SK-N-SH treated with all-trans-retinoic acid at 6 μM for 48 hours (cell line): ENCODE measurements at regions not wholly inside any gene's neighbourhood (a gene's known extent, or its start where the extent isn't known, plus 50 kb on each side); places are given as distances from the start of the nearest gene placed in this dataset.

ENCODE experiments used
- ATAC-seq: fragments of 200-7000 bp; cut with Tn5 transposase; 3 replicates; pipeline ENCODE4 v1.9.1; 2020; ENCODE audit warnings: mild to moderate bottlenecking, moderate library complexity
- ARNTL ChIP-seq: fragments of 450-650 bp; formaldehyde crosslinking; IDR thresholded peaks from 2 replicates; pipeline ENCODE4 v1.5.0; 2020; ENCODE audit warnings: low read depth, mild to moderate bottlenecking, moderate library complexity, borderline replicate concordance
- BACH2 ChIP-seq: fragments of 250-450 bp; sonication (Bioruptor Pico); IDR thresholded peaks from 2 replicates; pipeline ENCODE4 v1.9.0; 2021; ENCODE audit warnings: mild to moderate bottlenecking, borderline replicate concordance
- CSDC2 ChIP-seq: fragments of 250-450 bp; sonication (Bioruptor Pico); IDR thresholded peaks from 2 replicates; pipeline ENCODE4 v1.5.0; 2020; ENCODE audit warnings: mild to moderate bottlenecking, moderate library complexity
- ESRRG ChIP-seq: fragments of 250-450 bp; sonication (Bioruptor Pico); IDR thresholded peaks from 2 replicates; pipeline ENCODE4 v1.6.1; 2021; ENCODE audit warnings: mild to moderate bottlenecking
- GLIS3 ChIP-seq: fragments of 250-450 bp; sonication (Bioruptor Pico); IDR thresholded peaks from 2 replicates; pipeline ENCODE4 v1.5.0; 2020; ENCODE audit warnings: mild to moderate bottlenecking, moderate library complexity
- ISL1 ChIP-seq: fragments of 250-450 bp; sonication (Bioruptor Pico); IDR thresholded peaks from 2 replicates; pipeline ENCODE4 v2.1.2; 2022; ENCODE audit warnings: mild to moderate bottlenecking, moderate library complexity
- PPARA ChIP-seq: fragments of 250-450 bp; sonication (Bioruptor Pico); IDR thresholded peaks from 2 replicates; pipeline ENCODE4 v1.5.0; 2020; ENCODE audit warnings: mild to moderate bottlenecking, borderline replicate concordance
- RARB ChIP-seq: fragments of 250-450 bp; sonication (Bioruptor Pico); IDR thresholded peaks from 2 replicates; pipeline ENCODE4 v1.8.0; 2021; ENCODE audit warnings: mild to moderate bottlenecking, moderate library complexity
- SNAI2 ChIP-seq: fragments of 250-450 bp; sonication (Bioruptor Pico); IDR thresholded peaks from 2 replicates; pipeline ENCODE4 v1.5.0; 2020; ENCODE audit warnings: mild to moderate bottlenecking, moderate library complexity
- TCF4 ChIP-seq: fragments of 250-450 bp; sonication (Bioruptor Pico); IDR thresholded peaks from 2 replicates; pipeline ENCODE4 v1.8.0; 2021; ENCODE audit warnings: mild to moderate bottlenecking, moderate library complexity, borderline replicate concordance
- TOX ChIP-seq: fragments of 250-450 bp; sonication (Bioruptor Pico); IDR thresholded peaks from 2 replicates; pipeline ENCODE4 v1.8.0; 2021; ENCODE audit warnings: mild to moderate bottlenecking, moderate library complexity, borderline replicate concordance
- ZC3H10 ChIP-seq: fragments of 250-450 bp; sonication (Bioruptor Pico); IDR thresholded peaks from 2 replicates; pipeline ENCODE4 v1.5.1; 2021; ENCODE audit warnings: mild to moderate bottlenecking, moderate library complexity
- ZFP3 ChIP-seq: fragments of 250-450 bp; sonication (Bioruptor Pico); IDR thresholded peaks from 2 replicates; pipeline ENCODE4 v1.5.0; 2020; ENCODE audit warnings: mild to moderate bottlenecking, moderate library complexity
- ZFP30 ChIP-seq: fragments of 450-650 bp; formaldehyde crosslinking; IDR thresholded peaks from 2 replicates; pipeline ENCODE4 v1.5.0; 2022; ENCODE audit warnings: mild to moderate bottlenecking, moderate library complexity
- ZNF565 ChIP-seq: fragments of 450-650 bp; formaldehyde crosslinking; conservative IDR thresholded peaks from 2 replicates; pipeline ENCODE4 v1.5.0; 2020; ENCODE audit warnings: low read depth, mild to moderate bottlenecking, moderate library complexity
- ZNF70 ChIP-seq: fragments of 450-650 bp; formaldehyde crosslinking; IDR thresholded peaks from 2 replicates; pipeline ENCODE4 v1.5.0; 2020; ENCODE audit warnings: mild to moderate bottlenecking, moderate library complexity
- ZNF8 ChIP-seq: fragments of 450-650 bp; formaldehyde crosslinking; IDR thresholded peaks from 2 replicates; pipeline ENCODE4 v1.5.0; 2020; ENCODE audit warnings: mild to moderate bottlenecking, moderate library complexity
- TF ChIP-seq, protein P1 (sequence below): fragments of 250-450 bp; sonication (Bioruptor Pico); IDR thresholded peaks from 2 replicates; pipeline ENCODE4 v1.8.0; 2021; ENCODE audit warnings: low read depth, mild to moderate bottlenecking, moderate library complexity, borderline replicate concordance
- TF ChIP-seq, protein P2 (sequence below): fragments of 250-450 bp; sonication (Bioruptor Pico); IDR thresholded peaks from 2 replicates; pipeline ENCODE4 v1.8.0; 2020; ENCODE audit warnings: mild to moderate bottlenecking, moderate library complexity, borderline replicate concordance
- TF ChIP-seq, protein P3 (sequence below): fragments of 250-450 bp; sonication (Bioruptor Pico); IDR thresholded peaks from 2 replicates; pipeline ENCODE4 v1.5.1; 2020; ENCODE audit warnings: low read depth, mild to moderate bottlenecking, moderate library complexity
- TF ChIP-seq, protein P4 (sequence below): fragments of 250-450 bp; sonication (Bioruptor Pico); IDR thresholded peaks from 2 replicates; pipeline ENCODE4 v1.5.0; 2020; ENCODE audit warnings: mild to moderate bottlenecking, moderate library complexity
- TF ChIP-seq, protein P5 (sequence below): fragments of 250-450 bp; sonication (Bioruptor Pico); IDR thresholded peaks from 2 replicates; pipeline ENCODE4 v1.5.1; 2021; ENCODE audit warnings: mild to moderate bottlenecking, moderate library complexity

DNA sequence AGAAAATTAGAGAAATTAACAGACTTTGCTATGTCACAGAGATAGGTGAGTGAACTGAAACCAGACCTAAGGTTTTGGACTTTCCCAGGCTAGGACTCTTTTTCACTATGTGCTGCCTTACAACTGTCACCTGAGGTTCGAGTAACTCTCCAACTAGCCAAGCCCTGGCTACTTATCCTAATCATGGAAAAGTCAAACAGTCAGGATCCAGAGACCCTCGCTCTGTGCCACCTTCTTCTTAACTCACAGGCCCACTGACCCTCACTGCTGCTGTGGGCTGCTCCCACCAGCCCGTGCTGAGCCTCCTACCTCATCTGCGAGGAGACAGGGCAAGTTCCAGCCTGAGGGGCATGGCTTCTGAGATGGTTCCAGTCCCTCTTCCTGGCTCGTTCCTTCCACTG is 211.4 kb upstream of the KLF14 start:
- TF ChIP-seq RARB (CRISPR knock-in tag) = no peak
- TF ChIP-seq ZC3H10 = no peak
- no peak for TF ChIP-seq ZNF8 (CRISPR knock-in tag)
- TF ChIP-seq, protein P1, sequence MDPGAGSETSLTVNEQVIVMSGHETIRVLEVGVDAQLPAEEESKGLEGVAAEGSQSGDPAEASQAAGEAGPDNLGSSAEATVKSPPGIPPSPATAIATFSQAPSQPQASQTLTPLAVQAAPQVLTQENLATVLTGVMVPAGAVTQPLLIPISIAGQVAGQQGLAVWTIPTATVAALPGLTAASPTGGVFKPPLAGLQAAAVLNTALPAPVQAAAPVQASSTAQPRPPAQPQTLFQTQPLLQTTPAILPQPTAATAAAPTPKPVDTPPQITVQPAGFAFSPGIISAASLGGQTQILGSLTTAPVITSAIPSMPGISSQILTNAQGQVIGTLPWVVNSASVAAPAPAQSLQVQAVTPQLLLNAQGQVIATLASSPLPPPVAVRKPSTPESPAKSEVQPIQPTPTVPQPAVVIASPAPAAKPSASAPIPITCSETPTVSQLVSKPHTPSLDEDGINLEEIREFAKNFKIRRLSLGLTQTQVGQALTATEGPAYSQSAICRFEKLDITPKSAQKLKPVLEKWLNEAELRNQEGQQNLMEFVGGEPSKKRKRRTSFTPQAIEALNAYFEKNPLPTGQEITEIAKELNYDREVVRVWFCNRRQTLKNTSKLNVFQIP (CRISPR knock-in tag) = no peak
- no peak for TF ChIP-seq BACH2 (CRISPR knock-in tag)
- no peak for TF ChIP-seq TCF4 (CRISPR knock-in tag)
- TF ChIP-seq TOX (CRISPR knock-in tag) = no peak
- TF ChIP-seq, protein P2, sequence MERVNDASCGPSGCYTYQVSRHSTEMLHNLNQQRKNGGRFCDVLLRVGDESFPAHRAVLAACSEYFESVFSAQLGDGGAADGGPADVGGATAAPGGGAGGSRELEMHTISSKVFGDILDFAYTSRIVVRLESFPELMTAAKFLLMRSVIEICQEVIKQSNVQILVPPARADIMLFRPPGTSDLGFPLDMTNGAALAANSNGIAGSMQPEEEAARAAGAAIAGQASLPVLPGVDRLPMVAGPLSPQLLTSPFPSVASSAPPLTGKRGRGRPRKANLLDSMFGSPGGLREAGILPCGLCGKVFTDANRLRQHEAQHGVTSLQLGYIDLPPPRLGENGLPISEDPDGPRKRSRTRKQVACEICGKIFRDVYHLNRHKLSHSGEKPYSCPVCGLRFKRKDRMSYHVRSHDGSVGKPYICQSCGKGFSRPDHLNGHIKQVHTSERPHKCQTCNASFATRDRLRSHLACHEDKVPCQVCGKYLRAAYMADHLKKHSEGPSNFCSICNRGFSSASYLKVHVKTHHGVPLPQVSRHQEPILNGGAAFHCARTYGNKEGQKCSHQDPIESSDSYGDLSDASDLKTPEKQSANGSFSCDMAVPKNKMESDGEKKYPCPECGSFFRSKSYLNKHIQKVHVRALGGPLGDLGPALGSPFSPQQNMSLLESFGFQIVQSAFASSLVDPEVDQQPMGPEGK (CRISPR knock-in tag) = no peak
- TF ChIP-seq ISL1 (CRISPR knock-in tag) = no peak
- no peak for TF ChIP-seq ZNF70 (CRISPR knock-in tag)
- no peak for TF ChIP-seq GLIS3
- TF ChIP-seq, protein P3, sequence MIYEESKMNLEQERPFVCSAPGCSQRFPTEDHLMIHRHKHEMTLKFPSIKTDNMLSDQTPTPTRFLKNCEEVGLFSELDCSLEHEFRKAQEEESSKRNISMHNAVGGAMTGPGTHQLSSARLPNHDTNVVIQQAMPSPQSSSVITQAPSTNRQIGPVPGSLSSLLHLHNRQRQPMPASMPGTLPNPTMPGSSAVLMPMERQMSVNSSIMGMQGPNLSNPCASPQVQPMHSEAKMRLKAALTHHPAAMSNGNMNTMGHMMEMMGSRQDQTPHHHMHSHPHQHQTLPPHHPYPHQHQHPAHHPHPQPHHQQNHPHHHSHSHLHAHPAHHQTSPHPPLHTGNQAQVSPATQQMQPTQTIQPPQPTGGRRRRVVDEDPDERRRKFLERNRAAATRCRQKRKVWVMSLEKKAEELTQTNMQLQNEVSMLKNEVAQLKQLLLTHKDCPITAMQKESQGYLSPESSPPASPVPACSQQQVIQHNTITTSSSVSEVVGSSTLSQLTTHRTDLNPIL (CRISPR knock-in tag) = no peak
- no peak for ATAC-seq

DNA sequence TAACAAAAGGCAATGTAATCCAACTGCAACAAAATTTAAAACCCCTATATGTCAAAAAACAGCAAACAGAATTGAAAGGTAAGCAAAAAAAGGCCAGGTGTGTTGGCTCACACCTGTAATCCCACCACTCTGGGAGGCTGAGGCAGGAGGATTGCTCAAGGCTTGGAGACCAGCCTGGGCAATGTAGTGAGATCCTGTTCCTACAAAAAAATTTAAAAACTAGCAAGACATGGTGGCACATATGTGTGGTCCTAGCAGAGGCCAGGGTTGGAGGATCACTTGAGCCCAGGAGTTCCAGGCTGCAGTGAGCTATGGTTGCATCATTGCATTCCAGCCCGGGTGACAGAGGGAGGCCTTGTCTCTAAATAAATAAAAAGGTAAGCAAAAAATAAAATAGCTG is 212.1 kb upstream of the KLF14 start:
- ATAC-seq = no peak
- TF ChIP-seq PPARA (CRISPR knock-in tag) = no peak

DNA sequence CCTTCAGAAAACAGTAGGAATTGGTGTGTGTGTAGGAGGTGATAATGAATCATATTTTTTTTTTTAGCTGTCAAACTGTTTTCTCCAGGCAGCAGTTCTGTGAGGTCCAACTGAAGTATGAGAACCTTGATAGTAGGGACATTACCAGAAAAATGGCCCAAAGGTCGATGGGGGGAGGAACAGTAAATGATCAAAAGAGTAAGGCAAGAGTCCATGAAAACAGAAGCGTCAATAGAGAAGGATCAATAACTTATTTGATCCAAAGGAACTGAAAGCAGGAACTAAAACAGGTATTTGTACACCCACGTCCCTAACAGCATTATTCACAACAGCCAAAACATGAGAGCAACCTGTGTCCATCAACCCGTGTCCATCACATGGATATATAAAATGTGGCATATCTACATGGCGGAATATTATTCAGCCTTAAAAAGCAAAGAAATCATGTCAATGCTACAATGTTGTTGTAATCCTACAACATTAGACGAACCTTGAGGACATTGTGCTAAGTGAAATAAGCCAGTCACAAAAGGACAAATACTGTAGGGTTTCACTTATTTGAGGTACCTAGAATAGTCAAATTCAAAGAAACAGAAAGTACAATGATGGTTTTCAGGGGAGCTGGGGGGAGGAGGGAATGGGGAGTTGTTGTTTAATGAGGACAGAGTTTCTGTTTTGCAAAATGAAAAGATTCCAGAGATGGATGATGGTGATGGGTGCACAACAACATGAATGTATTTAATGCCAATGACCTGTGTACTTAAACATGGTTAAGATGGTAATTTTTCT is 214.0 kb upstream of the KLF14 start:
- TF ChIP-seq GLIS3 (no peak), ARNTL (CRISPR knock-in tag) (no peak), TCF4 (CRISPR knock-in tag) (no peak), ESRRG (no peak), ZNF70 (CRISPR knock-in tag) (no peak), SNAI2 (no peak), ZNF8 (CRISPR knock-in tag) (no peak), RARB (CRISPR knock-in tag) (no peak), PPARA (CRISPR knock-in tag) (no peak), ZFP3 (CRISPR knock-in tag) (no peak), ZNF565 (CRISPR knock-in tag) (no peak), TOX (CRISPR knock-in tag) (no peak), ZFP30 (CRISPR knock-in tag) (no peak), ZC3H10 (no peak), CSDC2 (CRISPR knock-in tag) (no peak)
- TF ChIP-seq, protein P4, sequence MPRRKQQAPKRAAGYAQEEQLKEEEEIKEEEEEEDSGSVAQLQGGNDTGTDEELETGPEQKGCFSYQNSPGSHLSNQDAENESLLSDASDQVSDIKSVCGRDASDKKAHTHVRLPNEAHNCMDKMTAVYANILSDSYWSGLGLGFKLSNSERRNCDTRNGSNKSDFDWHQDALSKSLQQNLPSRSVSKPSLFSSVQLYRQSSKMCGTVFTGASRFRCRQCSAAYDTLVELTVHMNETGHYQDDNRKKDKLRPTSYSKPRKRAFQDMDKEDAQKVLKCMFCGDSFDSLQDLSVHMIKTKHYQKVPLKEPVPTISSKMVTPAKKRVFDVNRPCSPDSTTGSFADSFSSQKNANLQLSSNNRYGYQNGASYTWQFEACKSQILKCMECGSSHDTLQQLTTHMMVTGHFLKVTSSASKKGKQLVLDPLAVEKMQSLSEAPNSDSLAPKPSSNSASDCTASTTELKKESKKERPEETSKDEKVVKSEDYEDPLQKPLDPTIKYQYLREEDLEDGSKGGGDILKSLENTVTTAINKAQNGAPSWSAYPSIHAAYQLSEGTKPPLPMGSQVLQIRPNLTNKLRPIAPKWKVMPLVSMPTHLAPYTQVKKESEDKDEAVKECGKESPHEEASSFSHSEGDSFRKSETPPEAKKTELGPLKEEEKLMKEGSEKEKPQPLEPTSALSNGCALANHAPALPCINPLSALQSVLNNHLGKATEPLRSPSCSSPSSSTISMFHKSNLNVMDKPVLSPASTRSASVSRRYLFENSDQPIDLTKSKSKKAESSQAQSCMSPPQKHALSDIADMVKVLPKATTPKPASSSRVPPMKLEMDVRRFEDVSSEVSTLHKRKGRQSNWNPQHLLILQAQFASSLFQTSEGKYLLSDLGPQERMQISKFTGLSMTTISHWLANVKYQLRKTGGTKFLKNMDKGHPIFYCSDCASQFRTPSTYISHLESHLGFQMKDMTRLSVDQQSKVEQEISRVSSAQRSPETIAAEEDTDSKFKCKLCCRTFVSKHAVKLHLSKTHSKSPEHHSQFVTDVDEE (CRISPR knock-in tag) = no peak
- TF ChIP-seq, protein P2 (CRISPR knock-in tag) = no peak
- TF ChIP-seq, protein P1 (CRISPR knock-in tag) = no peak
- TF ChIP-seq, protein P3 (CRISPR knock-in tag) = no peak
- TF ChIP-seq, protein P5, sequence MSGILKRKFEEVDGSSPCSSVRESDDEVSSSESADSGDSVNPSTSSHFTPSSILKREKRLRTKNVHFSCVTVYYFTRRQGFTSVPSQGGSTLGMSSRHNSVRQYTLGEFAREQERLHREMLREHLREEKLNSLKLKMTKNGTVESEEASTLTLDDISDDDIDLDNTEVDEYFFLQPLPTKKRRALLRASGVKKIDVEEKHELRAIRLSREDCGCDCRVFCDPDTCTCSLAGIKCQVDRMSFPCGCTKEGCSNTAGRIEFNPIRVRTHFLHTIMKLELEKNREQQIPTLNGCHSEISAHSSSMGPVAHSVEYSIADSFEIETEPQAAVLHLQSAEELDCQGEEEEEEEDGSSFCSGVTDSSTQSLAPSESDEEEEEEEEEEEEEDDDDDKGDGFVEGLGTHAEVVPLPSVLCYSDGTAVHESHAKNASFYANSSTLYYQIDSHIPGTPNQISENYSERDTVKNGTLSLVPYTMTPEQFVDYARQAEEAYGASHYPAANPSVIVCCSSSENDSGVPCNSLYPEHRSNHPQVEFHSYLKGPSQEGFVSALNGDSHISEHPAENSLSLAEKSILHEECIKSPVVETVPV (CRISPR knock-in tag) = no peak

More for the DNA sequence above, 214.0 kb upstream of the KLF14 start:
- ATAC-seq = no peak
